IMR-90 (cell line): ENCODE measurements at regions not wholly inside any gene's neighbourhood (a gene's known extent, or its start where the extent isn't known, plus 50 kb on each side); places are given as distances from the start of the nearest gene placed in this dataset.
A peak's percentile ranks its signal among the peaks of the same experiment; 100 is the strongest.

ENCODE experiments used
- ATAC-seq: fragments of 200-7000 bp; cut with Tn5 transposase; 2 replicates; pipeline ENCODE4 v1.9.1; 2020; ENCODE audit warnings: low read depth, mild to moderate bottlenecking, moderate library complexity
- BruUV-seq: library from RNA; stranded (reverse); fragments of 400-500 nt; replicated peaks from 2 replicates; lab custom pipeline; 2021; lab: Mats Ljungman, UMichigan
- CTCF ChIA-PET: fragments of 300-600 bp; formaldehyde crosslinking; extraction: SDS; loops from one replicate; lab custom pipeline; 2021; ENCODE audit warnings: antibody characterized with exemption; lab: Yijun Ruan, JAX
- POLR2A ChIA-PET: fragments of 300-600 bp; sonication (Branson Sonifier 250); formaldehyde crosslinking; loops from one replicate; lab custom pipeline; 2022; ENCODE audit warnings: antibody characterized with exemption; ENCODE audit not compliant: unreplicated experiment; lab: Charles Lee
- DNase-seq: peaks from one replicate; pipeline ENCODE4 v3.0.0; 2013
- H2AFZ ChIP-seq: replicated peaks from 2 replicates; pipeline ENCODE3; 2013; ENCODE audit warnings: low read length, mild to moderate bottlenecking; ENCODE audit not compliant: poor library complexity
- H2AK5ac ChIP-seq: 2 replicates; pipeline ENCODE4 v1.6.1; 2013; ENCODE audit warnings: low read depth, low read length, inconsistent platforms
- H2AK9ac ChIP-seq: replicated peaks from 2 replicates; pipeline ENCODE3; 2013; ENCODE audit warnings: mild to moderate bottlenecking, low read depth, low read length, moderate library complexity; ENCODE audit not compliant: poor library complexity
- H2BK120ac ChIP-seq: 2 replicates; pipeline ENCODE4 v1.6.1; 2013; ENCODE audit warnings: low read depth, low read length, inconsistent platforms
- H2BK15ac ChIP-seq: 3 replicates; pipeline ENCODE4 v1.6.1; 2013; ENCODE audit warnings: low read depth, low read length, inconsistent platforms
- H2BK20ac ChIP-seq: 2 replicates; pipeline ENCODE4 v1.6.1; 2013; ENCODE audit warnings: low read depth, mild to moderate bottlenecking, inconsistent platforms, low read length, moderate library complexity
- H2BK5ac ChIP-seq: 2 replicates; pipeline ENCODE4 v1.6.1; 2013; ENCODE audit warnings: mild to moderate bottlenecking, low read depth, low read length, inconsistent platforms; ENCODE audit not compliant: poor library complexity, severe bottlenecking
- H3K14ac ChIP-seq: replicated peaks from 2 replicates; pipeline ENCODE4 v1.6.1; 2013; ENCODE audit warnings: low read depth, low read length, inconsistent platforms
- H3K18ac ChIP-seq: 2 replicates; pipeline ENCODE4 v1.6.1; 2013; ENCODE audit warnings: low read depth, low read length, control low read depth
- H3K23ac ChIP-seq: 2 replicates; pipeline ENCODE4 v1.6.1; 2013; ENCODE audit warnings: low read depth, low read length, inconsistent platforms
- H3K27ac ChIP-seq: 2 replicates; pipeline ENCODE4 v1.5.1; 2013; ENCODE audit warnings: mild to moderate bottlenecking, control low read depth, low read length; ENCODE audit not compliant: insufficient read depth
- H3K27me3 ChIP-seq: 2 replicates; pipeline ENCODE4 v1.6.1; 2013; ENCODE audit warnings: low read length; ENCODE audit not compliant: control insufficient read depth, insufficient read depth
- H3K36me3 ChIP-seq: 2 replicates; pipeline ENCODE4 v1.6.1; 2013; ENCODE audit warnings: low read length, mixed read lengths; ENCODE audit not compliant: control insufficient read depth, insufficient read depth
- H3K4ac ChIP-seq: 2 replicates; pipeline ENCODE4 v1.6.1; 2013; ENCODE audit warnings: low read depth, low read length, inconsistent platforms
- H3K4me1 ChIP-seq: 2 replicates; pipeline ENCODE4 v1.6.1; 2013; ENCODE audit warnings: low read length, mixed read lengths; ENCODE audit not compliant: control insufficient read depth, insufficient read depth
- H3K4me2 ChIP-seq: 2 replicates; pipeline ENCODE4 v1.6.1; 2013; ENCODE audit warnings: low read depth, mild to moderate bottlenecking, control low read depth, low read length, moderate library complexity
- H3K4me3 ChIP-seq: 2 replicates; pipeline ENCODE4 v1.5.1; 2013; ENCODE audit warnings: low read depth, mild to moderate bottlenecking, control low read depth, low read length, moderate library complexity; ENCODE audit not compliant: insufficient read depth
- H3K56ac ChIP-seq: 2 replicates; pipeline ENCODE4 v1.6.1; 2013; ENCODE audit warnings: low read length, inconsistent platforms; ENCODE audit not compliant: insufficient read depth; ENCODE audit errors: extremely low read depth
- H3K79me1 ChIP-seq, 2 experiments: 2 replicates each; pipeline ENCODE4 v1.6.1; 2013; ENCODE audit warnings: low read length in 2 of 2, inconsistent platforms in 1 of 2, low read depth in 1 of 2
- H3K9ac ChIP-seq: 2 replicates; pipeline ENCODE4 v1.6.1; 2013; ENCODE audit warnings: low read depth, low read length, control low read depth
- H3K9me1 ChIP-seq: 2 replicates; pipeline ENCODE4 v1.6.1; 2013; ENCODE audit warnings: low read length, inconsistent platforms; ENCODE audit not compliant: insufficient read depth
- H3K9me3 ChIP-seq: 2 replicates; pipeline ENCODE4 v1.6.1; 2013; ENCODE audit warnings: low read length; ENCODE audit not compliant: control insufficient read depth, insufficient read depth
- H4K20me1 ChIP-seq: 2 replicates; pipeline ENCODE4 v1.6.1; 2013; ENCODE audit warnings: low read length, inconsistent platforms; ENCODE audit not compliant: insufficient read depth
- H4K5ac ChIP-seq: 2 replicates; pipeline ENCODE4 v1.6.1; 2013; ENCODE audit warnings: mild to moderate bottlenecking, low read depth, low read length, control low read depth
- H4K8ac ChIP-seq, 2 experiments: 2 replicates each; pipeline ENCODE4 v1.6.1; 2013; ENCODE audit warnings: low read depth in 2 of 2, low read length in 2 of 2, control low read depth in 1 of 2, inconsistent platforms in 1 of 2
- H4K91ac ChIP-seq: 2 replicates; pipeline ENCODE4 v1.6.1; 2013; ENCODE audit warnings: low read depth, low read length, inconsistent platforms; ENCODE audit not compliant: insufficient read depth
- MAFK ChIP-seq: IDR thresholded peaks from 2 replicates; pipeline ENCODE4 v1.6.1; 2012; ENCODE audit warnings: low read depth, low read length, improper control_type of control experiment
- RCOR1 ChIP-seq: IDR thresholded peaks from 2 replicates; pipeline ENCODE4 v1.6.1; 2012; ENCODE audit warnings: mild to moderate bottlenecking, low read length, improper control_type of control experiment; ENCODE audit not compliant: insufficient replicate concordance
- WGBS, 2 experiments: methylation state at CpG; one replicate each; pipeline versions ENCODE4 v1.1.5 to v1.1.7; 2013; ENCODE audit warnings: missing lambda C conversion rate in 2 of 2; ENCODE audit not compliant: insufficient read length in 1 of 2; ENCODE audit errors: extremely low coverage in 2 of 2; 5-methylcytosine and 5-hydroxymethylcytosine counted together
- dilution Hi-C: fragments of 300-500 bp; cut with HindIII; formaldehyde crosslinking; loops from one replicate; pipeline ENCODE4 v1.14.3; 2018; ENCODE audit warnings: low sequenced_read_pairs; ENCODE audit not compliant: unreplicated experiment
- in situ Hi-C: fragments of 300-500 bp; cut with MboI; formaldehyde crosslinking; loops from 3 replicates; pipeline ENCODE4 v1.14.3; 2019; ENCODE audit warnings: low sequenced_read_pairs, inconsistent platforms, mixed read lengths
- intact Hi-C: fragments of 100-400 bp; cut with micrococcal nuclease; formaldehyde crosslinking; loops from 2 replicates; pipeline ENCODE4 v1.10.0; 2022

DNA sequence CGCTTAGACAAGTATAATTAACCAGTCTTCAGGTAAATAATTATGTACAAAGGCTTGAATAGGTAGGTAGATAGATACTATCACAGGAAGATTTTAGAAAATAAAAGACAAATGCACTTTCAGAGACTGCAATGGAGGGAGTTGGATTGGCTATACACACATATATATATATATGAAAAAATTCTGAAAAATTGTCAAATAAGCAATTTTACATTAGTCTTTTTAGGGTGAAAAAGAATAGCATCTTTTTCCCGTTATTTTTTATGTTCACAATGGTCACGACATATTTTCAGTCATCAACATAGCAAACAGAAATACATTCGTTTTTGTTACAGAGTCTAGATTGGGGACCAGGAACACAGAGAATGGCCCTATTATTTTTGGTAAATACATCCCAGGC lies 385.9 kb upstream of the ACTRT1 start:
- Histone ChIP-seq H2BK20ac (no peak overlapping the region), H3K56ac (no peak overlapping the region), H4K5ac (no peak overlapping the region), H3K14ac (no peak overlapping the region), H3K4ac (no peak overlapping the region), H2AK5ac (no peak overlapping the region), H3K27ac (no peak overlapping the region), H3K79me1 (no peaks in the 10 kb centered on the region), H3K23ac (no peak overlapping the region), H3K18ac (no peak overlapping the region), H3K9me1 (no peaks in the 10 kb centered on the region), H3K4me1 (no peaks in the 10 kb centered on the region), H3K36me3 (no peaks in the 10 kb centered on the region), H2AK9ac (no peak overlapping the region), H4K8ac (no peak overlapping the region), H3K9me3 (no peaks in the 10 kb centered on the region), H4K91ac (no peak overlapping the region), H2BK15ac (no peak overlapping the region), H3K27me3 (no peaks in the 10 kb centered on the region), H3K4me2 (no peak overlapping the region), H2BK5ac (no peak overlapping the region), H4K20me1 (no peaks in the 10 kb centered on the region), H2AFZ (no peak overlapping the region), H2BK120ac (no peak overlapping the region), H3K9ac (no peak overlapping the region), H3K4me3 (no peak overlapping the region)
- no peak for DNase-seq
- dilution Hi-C loops, result no loop called here
- ChIA-PET CTCF (no interaction called here), POLR2A (no interaction called here)
- intact Hi-C loops, result no loop called here
- WGBS, 2 experiments, result no CpG with 5 or more reads among the region's 4 CpGs
- peak; percentile 64; the same call in 1 of the 2 replicates for TF ChIP-seq MAFK
- no peak for TF ChIP-seq RCOR1
- in situ Hi-C loops, result no loop called here
- BruUV-seq, result no TSS peak
- no peak for ATAC-seq
